HG03565 (cell line): ENCODE measurements at regions not wholly inside any gene's neighbourhood (a gene's known extent, or its start where the extent isn't known, plus 50 kb on each side); places are given as distances from the start of the nearest gene placed in this dataset.
"Not testable (repeated sequence)": the region's sequence is repeated elsewhere in the genome, so short reads cannot be mapped to it uniquely, and the experiment has no call there.

ENCODE experiments used
- ATAC-seq: cut with Tn5 transposase; IDR thresholded peaks from one replicate; pipeline ENCODE4 v1.9.1; 2021; ENCODE audit warnings: mild to moderate bottlenecking, moderate library complexity; ENCODE audit not compliant: unreplicated experiment

DNA sequence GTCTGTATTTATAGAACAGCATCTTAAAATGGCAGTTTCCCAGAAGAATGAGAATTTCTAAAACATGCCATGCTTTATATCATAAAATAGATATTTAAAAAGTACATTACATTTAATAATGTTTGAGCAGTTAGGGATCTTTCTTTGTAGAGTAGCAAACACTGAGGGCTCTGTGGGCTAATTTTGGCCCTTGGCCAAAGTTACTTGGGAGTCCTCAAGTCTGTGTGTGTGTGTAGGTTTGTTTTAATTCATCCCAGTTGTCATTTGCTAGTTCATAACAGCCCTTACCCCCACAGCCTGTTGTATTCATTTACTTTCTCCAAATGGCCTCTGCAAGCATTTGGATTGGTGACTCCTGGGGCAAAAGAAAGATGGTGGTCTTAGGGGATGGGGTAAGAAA lies 576.4 kb upstream of the SGCD start:
- no peak for ATAC-seq

- no peak for ATAC-seq
Observed at GRCh38 chr5:155753943-155754581, 572.9 kb upstream of the SGCD start.

DNA sequence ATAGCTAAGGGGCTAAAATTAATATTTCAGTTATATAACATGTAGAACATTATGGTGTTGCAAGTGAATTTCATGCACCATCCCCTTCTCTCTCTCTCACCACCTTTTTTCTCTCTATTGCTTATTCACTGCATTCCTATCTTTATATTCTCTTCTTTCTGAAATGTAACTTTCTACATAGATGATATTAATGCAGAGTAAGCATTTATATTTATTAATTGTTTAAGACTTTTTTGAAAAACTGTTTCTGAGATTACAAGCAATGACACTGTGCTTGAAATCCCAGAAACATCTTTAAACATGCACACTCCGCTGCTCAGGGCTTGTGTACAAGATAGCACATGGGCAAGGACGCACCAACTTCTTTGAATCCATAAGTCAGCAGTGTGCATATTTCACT lies 567.7 kb upstream of the SGCD start:
- no peak for ATAC-seq

GRCh38 chr5:155759984-155760383 lies 567.0 kb upstream of the SGCD start:
- ATAC-seq = no peak

DNA sequence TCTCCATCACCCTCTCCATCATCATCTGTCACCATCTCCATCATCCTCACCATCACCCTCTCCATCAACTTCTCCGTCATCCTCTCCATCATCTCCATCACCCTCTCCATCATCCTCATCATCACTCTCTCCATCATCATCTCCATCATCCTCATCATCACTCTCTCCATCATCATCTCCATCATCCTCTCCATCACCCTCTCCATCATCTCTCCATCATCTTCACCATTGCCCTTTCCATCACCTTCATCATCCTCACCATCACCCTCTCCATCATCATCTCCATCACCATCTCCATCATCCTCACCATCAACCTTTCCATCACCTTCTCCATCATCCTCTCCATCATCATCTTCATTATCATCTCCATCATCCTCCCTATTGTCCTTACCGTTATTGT lies 565.5 kb upstream of the SGCD start:
- ATAC-seq = no peak

DNA sequence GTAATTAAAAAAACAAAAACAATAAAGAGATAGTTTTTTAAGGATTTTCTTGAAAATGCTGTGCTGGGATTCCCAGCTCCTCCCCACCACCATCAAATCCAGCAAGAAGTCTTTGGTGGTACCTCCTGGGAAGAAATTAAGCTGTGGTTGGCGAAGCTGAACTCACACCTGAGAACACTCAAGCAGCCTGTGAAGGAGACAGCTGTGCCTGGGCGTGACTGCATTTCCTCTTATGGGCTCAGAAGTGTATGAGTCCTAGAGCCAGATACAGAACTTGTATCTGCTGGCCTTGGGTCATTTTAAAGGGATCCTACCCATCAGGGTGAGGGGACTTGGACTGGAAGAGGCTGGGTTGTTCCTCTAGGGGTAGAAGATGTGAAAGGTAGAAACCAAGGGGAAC lies 561.2 kb upstream of the SGCD start:
- no peak for ATAC-seq

GRCh38 chr5:155767470-155767869 lies 559.5 kb upstream of the SGCD start:
- peak; percentile 53 for ATAC-seq

DNA sequence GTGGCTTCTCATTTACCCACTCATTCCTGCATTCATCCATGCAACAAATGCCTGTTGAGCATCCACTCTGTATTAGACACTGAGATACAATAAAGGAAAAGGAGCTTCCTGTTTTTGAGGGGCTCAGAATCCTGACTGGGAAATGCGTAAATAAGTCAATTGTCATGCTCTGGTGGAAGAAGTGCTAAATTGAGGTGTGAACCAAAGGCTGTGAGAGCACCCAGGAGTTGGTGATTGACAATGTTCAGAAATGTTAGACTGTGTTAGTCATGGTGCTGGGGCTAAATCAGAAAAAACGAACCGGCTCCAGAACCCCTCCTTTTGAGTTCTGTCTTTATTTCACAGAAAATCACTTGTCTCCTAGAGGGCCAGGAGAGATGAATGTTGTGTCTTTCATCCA lies 558.6 kb upstream of the SGCD start:
- ATAC-seq = no peak

- no peak for ATAC-seq
Observed at GRCh38 chr5:155772009-155772662, 554.8 kb upstream of the SGCD start.

GRCh38 chr5:155773680-155774079 lies 553.3 kb upstream of the SGCD start:
- ATAC-seq = no peak

DNA sequence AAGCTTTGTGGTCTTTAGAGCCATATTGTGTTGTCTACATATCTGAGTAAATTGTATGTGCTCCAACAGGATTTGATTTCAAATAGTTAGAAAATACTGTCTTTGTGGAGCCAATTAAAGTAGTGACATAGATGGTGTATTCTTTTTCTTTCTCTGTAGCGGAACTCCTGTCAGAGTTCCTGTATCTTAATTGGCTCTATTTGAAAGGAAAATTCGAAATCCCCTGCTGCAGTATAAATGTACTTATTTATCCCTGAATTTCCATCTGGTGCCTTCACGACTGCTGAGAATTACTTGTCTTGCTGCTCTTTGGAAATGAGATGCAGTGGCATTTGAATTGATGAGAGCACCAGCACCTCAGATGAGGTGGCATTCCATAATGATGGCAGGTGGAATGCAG lies 546.7 kb upstream of the SGCD start:
- ATAC-seq = no peak

DNA sequence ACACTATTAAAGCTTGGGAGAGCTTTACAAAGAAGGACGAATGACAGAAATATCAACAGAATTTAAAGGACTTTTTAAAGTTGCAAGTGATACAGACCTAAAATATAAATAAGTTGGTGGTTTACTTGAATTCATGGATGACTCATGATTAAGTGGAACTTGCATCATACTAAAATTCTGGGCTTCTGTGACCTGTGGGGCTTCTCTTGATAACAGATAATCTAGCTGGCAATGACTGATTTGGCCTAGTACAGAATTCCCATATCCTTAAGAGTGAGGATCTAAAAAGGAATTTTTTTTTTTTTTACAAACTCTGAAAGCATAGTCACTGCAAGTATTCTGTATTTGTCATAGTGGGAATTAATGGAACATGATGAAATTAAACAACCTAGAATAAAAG lies 543.7 kb upstream of the SGCD start:
- no peak for ATAC-seq

- ATAC-seq = no peak
Observed at GRCh38 chr5:155783791-155784190, 543.2 kb upstream of the SGCD start.

DNA sequence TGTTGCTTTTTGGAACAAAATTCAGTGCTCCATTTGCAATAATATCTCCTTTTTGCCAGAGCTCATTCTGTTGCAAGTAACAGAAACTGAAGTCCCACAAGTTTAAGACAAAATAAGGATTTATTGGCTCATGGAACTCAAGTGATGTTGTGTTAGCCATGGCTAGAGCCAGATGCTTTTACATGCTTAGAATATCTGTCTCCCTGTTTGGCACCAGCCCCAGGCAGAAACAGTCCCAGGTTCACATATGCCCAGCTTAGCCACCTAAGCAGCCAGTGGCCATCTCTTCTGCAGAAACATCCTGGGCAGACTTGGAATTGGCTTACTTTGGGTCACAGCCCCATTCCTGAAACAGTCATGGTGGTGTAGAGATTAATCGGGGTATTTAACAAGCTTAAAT lies 540.9 kb upstream of the SGCD start:
- no peak for ATAC-seq

GRCh38 chr5:155792873-155793272 lies 534.1 kb upstream of the SGCD start:
- ATAC-seq = no peak

DNA sequence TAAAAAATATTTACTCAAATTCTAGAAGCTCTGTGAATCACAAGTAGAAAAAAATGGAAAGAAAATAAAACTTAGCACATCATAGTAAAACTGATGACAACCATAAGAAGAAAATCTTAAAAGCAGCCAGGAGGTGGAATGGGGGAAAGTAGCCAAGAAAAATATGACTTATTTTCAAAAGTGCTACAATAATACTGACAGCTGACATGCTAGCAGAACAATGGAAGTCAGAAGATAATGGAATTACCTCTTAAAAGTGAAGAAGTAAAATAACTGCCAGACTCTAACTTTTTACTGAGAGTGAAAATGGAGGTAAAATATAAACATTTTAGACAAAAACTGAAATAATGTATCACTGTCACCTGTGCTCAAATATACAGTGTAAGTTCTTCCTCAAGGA lies 532.2 kb upstream of the SGCD start:
- ATAC-seq = no peak

- ATAC-seq = no peak
Observed at GRCh38 chr5:155799308-155799707, 527.7 kb upstream of the SGCD start.

- ATAC-seq = no peak
Observed at GRCh38 chr5:155807884-155808576, 518.9 kb upstream of the SGCD start.

DNA sequence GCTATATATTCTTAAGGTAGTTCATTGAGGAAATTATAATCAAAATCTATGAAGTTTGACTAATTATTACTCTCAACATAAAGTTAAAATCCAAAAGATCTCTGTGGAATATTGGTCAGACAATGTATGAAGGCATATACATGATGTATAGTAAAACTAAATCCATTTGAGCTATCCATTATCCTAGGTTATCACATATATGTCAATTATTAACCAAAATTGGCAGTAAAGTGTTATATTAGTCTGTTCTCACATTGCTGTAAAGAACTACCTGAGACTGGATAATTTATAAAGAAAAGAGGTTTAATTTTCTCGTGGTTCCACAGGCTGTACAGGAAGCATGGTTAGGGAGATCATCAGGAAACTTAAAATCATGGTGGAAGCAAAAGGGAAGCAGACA lies 511.7 kb upstream of the SGCD start:
- ATAC-seq = no peak

DNA sequence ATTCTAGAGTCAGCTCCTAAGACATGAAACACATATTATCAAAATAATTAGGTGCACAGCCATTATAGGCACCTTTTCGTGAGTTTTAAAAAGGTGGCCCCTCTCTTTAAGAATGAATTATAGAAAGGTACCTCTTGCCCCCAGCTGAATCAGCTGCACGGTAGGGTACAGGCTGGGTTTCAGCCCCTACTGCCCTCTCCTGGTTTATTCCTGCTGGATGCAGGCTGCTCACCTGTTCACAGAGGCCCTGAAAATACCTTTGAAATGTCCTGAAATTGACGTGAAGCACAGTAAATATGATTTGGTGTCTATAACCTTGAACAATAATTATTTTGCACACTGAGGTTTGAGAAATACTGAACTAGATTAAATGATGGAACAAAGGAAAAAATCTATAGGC lies 504.8 kb upstream of the SGCD start:
- no peak for ATAC-seq

GRCh38 chr5:155826611-155827507 lies 500.1 kb upstream of the SGCD start:
- no peak for ATAC-seq

DNA sequence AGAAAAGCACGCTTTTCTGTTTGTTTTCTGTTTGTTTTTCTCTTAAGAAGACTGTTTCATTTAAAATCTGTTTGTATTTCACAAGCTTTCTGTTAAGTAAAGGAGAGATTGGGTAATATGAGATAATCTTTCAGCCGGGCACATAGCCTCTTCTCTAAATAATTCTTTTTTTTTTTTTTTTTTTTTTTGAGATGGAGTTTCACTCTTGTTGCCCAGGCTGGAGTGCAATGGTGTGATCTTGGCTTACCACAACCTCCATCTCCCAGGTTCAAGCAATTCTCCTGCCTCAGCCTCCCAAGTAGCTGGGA lies 499.5 kb upstream of the SGCD start:
- not testable (repeated sequence) for ATAC-seq
